ENCODE measurements at regions not wholly inside any gene's neighbourhood (a gene's known extent, or its start where the extent isn't known, plus 50 kb on each side); places are given as distances from the start of the nearest gene placed in this dataset.

DNA sequence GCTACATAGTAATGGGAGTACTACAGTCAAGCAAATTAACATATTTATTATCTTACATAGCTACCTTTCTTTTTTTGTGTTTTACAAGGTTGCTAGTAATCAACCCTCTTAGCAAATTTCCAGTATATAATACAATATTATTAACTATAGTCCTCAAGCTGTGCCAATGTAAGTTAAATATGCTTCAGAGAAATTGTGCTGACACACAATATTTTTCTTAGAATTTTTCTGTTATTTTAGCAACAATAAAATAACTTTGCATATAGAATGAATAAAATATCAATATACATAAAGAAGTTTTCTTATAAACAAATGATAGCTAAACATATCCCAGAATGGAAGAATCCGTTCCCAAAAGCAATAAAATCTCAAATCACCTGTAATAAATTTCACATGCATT, 1605.1 kb downstream of the REEP3 start:
- TF ChIP-seq, protein P1, sequence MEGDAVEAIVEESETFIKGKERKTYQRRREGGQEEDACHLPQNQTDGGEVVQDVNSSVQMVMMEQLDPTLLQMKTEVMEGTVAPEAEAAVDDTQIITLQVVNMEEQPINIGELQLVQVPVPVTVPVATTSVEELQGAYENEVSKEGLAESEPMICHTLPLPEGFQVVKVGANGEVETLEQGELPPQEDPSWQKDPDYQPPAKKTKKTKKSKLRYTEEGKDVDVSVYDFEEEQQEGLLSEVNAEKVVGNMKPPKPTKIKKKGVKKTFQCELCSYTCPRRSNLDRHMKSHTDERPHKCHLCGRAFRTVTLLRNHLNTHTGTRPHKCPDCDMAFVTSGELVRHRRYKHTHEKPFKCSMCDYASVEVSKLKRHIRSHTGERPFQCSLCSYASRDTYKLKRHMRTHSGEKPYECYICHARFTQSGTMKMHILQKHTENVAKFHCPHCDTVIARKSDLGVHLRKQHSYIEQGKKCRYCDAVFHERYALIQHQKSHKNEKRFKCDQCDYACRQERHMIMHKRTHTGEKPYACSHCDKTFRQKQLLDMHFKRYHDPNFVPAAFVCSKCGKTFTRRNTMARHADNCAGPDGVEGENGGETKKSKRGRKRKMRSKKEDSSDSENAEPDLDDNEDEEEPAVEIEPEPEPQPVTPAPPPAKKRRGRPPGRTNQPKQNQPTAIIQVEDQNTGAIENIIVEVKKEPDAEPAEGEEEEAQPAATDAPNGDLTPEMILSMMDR (conservative IDR thresholded peaks at IDR 0.05; ENCODE audit: low read depth, low read length), result no peak
- no peak for TF ChIP-seq EZH2 (IDR thresholded peaks at IDR 0.05; ENCODE audit: borderline replicate concordance, low read depth, low read length, poor library complexity, severe bottlenecking)
- no peak overlapping the region for H3K4me3 ChIP-seq (ENCODE audit: low read depth, low read length, poor library complexity, severe bottlenecking)
- no peak for DNase-seq (ENCODE audit: low spot score)
- H3K4me1 ChIP-seq (ENCODE audit: insufficient read depth, low read length, poor library complexity, severe bottlenecking), result no peaks in the 10 kb centered on the region
- BruUV-seq (replicated peaks), result no TSS peak
- POLR2A ChIA-PET (ENCODE audit: low non-redundant PET), result no interaction called here
- CTCF ChIA-PET, result no interaction called here
- intact Hi-C loops (cut with micrococcal nuclease; ENCODE audit: unreplicated experiment), result no loop called here
- no peaks in the 10 kb centered on the region for H3K27me3 ChIP-seq (replicated peaks; ENCODE audit: insufficient read depth, low read depth, low read length, poor library complexity)
- no peaks in the 10 kb centered on the region for H3K36me3 ChIP-seq (ENCODE audit: insufficient read depth, low read length, poor library complexity, severe bottlenecking)
- no peaks in the 10 kb centered on the region for H3K9me3 ChIP-seq (ENCODE audit: low read depth, low read length, poor library complexity, severe bottlenecking)
- no peak overlapping the region for H3K27ac ChIP-seq (ENCODE audit: low read depth, low read length, poor library complexity, severe bottlenecking)

DNA sequence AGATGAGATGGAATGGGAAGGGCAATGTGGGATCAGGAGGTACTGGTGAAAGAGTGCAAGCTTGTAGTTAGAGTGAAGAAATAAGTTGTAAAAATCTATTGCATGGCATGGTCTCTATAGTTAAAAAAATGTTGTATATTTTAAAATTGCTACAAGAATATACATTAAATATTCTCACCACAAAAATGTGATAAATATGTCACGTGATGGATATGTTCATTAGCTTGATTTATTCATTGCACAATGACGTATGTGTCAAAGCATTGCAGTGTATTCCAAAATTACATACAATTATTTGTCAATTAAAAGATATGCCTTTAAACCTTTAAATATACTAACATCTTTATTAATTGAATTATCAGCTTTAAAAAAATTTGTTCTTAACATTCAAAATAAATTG, 1607.1 kb downstream of the REEP3 start:
- Histone ChIP-seq H3K36me3 (ENCODE audit: insufficient read depth, low read length, poor library complexity, severe bottlenecking) (no peaks in the 10 kb centered on the region), H3K27ac (ENCODE audit: low read depth, low read length, poor library complexity, severe bottlenecking) (no peak overlapping the region), H3K9me3 (ENCODE audit: low read depth, low read length, poor library complexity, severe bottlenecking) (no peaks in the 10 kb centered on the region), H3K27me3 (replicated peaks; ENCODE audit: insufficient read depth, low read depth, low read length, poor library complexity) (no peaks in the 10 kb centered on the region), H3K4me1 (ENCODE audit: insufficient read depth, low read length, poor library complexity, severe bottlenecking) (no peaks in the 10 kb centered on the region), H3K4me3 (ENCODE audit: low read depth, low read length, poor library complexity, severe bottlenecking) (no peak overlapping the region)
- POLR2A ChIA-PET (ENCODE audit: low non-redundant PET), result no interaction called here
- TF ChIP-seq EZH2 (IDR thresholded peaks at IDR 0.05; ENCODE audit: borderline replicate concordance, low read depth, low read length, poor library complexity, severe bottlenecking), result no peak
- TF ChIP-seq, protein P1 (conservative IDR thresholded peaks at IDR 0.05; ENCODE audit: low read depth, low read length), result no peak
- intact Hi-C loops (cut with micrococcal nuclease; ENCODE audit: unreplicated experiment), result no loop called here
- no TSS peak for BruUV-seq (replicated peaks)
- DNase-seq (ENCODE audit: low spot score), result no peak
- CTCF ChIA-PET, result no interaction called here

DNA sequence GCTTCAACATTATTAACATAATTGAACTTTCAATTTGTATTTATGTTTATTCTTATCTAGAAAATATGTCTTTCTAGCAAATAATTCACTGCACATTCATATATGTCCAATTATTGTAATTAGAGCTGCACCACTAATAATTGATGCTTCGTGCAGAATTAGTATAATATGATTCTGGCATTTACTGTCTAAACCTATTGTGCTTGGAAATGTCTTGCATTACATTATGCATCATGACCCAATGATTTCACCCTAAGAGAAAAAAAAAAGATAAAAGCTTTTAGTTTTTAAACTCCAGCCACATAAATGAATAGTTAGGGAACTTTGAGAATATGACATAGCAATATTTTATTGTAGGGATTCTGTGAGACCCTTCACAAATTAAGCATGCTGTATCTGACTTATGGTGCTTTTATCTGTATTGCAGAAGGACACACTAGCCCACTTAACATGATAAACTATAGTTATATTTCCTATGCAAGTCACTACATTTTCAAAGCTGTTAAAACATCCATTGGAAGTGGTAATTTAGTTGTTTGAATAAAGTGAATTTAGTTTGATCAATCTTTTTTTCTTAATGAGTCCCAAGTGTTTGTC, 1609.1 kb downstream of the REEP3 start:
- CTCF ChIA-PET, result no interaction called here
- no TSS peak for BruUV-seq (replicated peaks)

More for the DNA sequence above, 1609.1 kb downstream of the REEP3 start:
- POLR2A ChIA-PET (ENCODE audit: low non-redundant PET), result no interaction called here
- H3K4me1 ChIP-seq (ENCODE audit: insufficient read depth, low read length, poor library complexity, severe bottlenecking), result no peaks in the 10 kb centered on the region
- H3K9me3 ChIP-seq (ENCODE audit: low read depth, low read length, poor library complexity, severe bottlenecking), result no peaks in the 10 kb centered on the region
- no peaks in the 10 kb centered on the region for H3K36me3 ChIP-seq (ENCODE audit: insufficient read depth, low read length, poor library complexity, severe bottlenecking)
- intact Hi-C loops (cut with micrococcal nuclease; ENCODE audit: unreplicated experiment), result no loop called here
- H3K4me3 ChIP-seq (ENCODE audit: low read depth, low read length, poor library complexity, severe bottlenecking), result no peak overlapping the region
- H3K27me3 ChIP-seq (replicated peaks; ENCODE audit: insufficient read depth, low read depth, low read length, poor library complexity), result no peaks in the 10 kb centered on the region
- H3K27ac ChIP-seq (ENCODE audit: low read depth, low read length, poor library complexity, severe bottlenecking), result no peak overlapping the region
- DNase-seq (ENCODE audit: low spot score), result no peak
- TF ChIP-seq EZH2 (IDR thresholded peaks at IDR 0.05; ENCODE audit: borderline replicate concordance, low read depth, low read length, poor library complexity, severe bottlenecking), result no peak
- TF ChIP-seq, protein P1 (conservative IDR thresholded peaks at IDR 0.05; ENCODE audit: low read depth, low read length), result no peak

Data from A673 (cell line).